ENCODE measurements at regions not wholly inside any gene's neighbourhood (a gene's known extent, or its start where the extent isn't known, plus 50 kb on each side); places are given as distances from the start of the nearest gene placed in this dataset.

DNA sequence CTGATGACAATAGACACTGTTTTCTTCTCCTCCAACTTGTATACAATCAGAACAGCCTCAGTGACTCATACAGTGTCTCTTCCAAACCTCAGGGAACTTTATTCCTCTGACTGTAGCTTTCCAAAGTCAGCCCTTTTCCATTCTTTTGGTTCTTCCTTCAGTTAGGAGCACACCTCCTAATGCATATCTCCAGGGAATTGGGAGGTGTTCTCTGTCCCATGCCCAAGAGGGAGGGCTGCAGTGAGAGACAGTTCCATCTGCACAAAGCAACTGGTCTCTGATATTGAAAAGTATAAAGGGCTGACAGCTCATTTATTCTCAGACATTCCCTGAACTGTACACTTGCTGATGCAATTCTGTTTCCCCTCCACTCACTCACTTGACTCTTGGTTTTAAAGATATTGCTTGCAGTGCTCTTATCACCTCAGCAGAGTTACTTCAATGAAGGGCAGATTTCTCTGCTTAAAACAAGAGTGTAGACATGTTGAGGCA lies 337.8 kb upstream of the TBC1D5 start:
- no peaks in the 10 kb centered on the region for H3K4me1 ChIP-seq (ENCODE audit: insufficient read depth, low read length)
- H3K9me3 Mint-ChIP-seq = no peaks in the 10 kb centered on the region
- no peak overlapping the region for H4K8ac ChIP-seq (replicated peaks; ENCODE audit: insufficient read length, low read depth, low read length)

More for the DNA sequence above, 337.8 kb upstream of the TBC1D5 start:
- no peaks in the 10 kb centered on the region; the same call in 1 of the 2 replicates for H3K79me2 ChIP-seq (ENCODE audit: insufficient read depth, low read length)
- H2BK12ac ChIP-seq (ENCODE audit: insufficient read length, low read depth, low read length) = no peak overlapping the region
- H3T11ph ChIP-seq (ENCODE audit: low read length) = no peak overlapping the region
- Mint-ChIP-seq H3K27me3 (ENCODE audit: low read depth) (no peaks in the 10 kb centered on the region), H3K27ac (no peak overlapping the region), H3K4me3 (no peak overlapping the region), H3K4me1 (peaks cover 1 to 2% of the 10 kb centered on the region in 2 experiments), H3K36me3 (ENCODE audit: insufficient read depth in 1 of 3, low read depth in 3 of 3) (peaks cover 0 to 11% (median 0%) of the 10 kb centered on the region in 3 experiments; a peak in 2 of 7 replicates)
- H3K56ac ChIP-seq (ENCODE audit: insufficient read length, low read depth, low read length) = no peak overlapping the region
- no peaks in the 10 kb centered on the region for H3K9me3 ChIP-seq (ENCODE audit: control insufficient read depth, low read depth, low read length)
- no peaks in the 10 kb centered on the region for H3K79me1 ChIP-seq (ENCODE audit: insufficient read depth, low read depth, low read length, poor library complexity, severe bottlenecking)
- H3K18ac ChIP-seq (ENCODE audit: insufficient read length, low read depth, low read length) = no peak overlapping the region
- no peak overlapping the region for H2BK5ac ChIP-seq (ENCODE audit: insufficient read length, low read length)
- no peaks in the 10 kb centered on the region for H4K20me1 ChIP-seq (ENCODE audit: control insufficient read depth, insufficient read depth, insufficient read length)
- no peaks in the 10 kb centered on the region for H3K23me2 ChIP-seq (ENCODE audit: insufficient read length, low read depth, low read length, poor library complexity, severe bottlenecking)
- H3K4me2 ChIP-seq (ENCODE audit: insufficient read depth, insufficient read length, low read length) = no peak overlapping the region
- H2BK15ac ChIP-seq (ENCODE audit: low read depth, low read length) = no peak overlapping the region
- no peak overlapping the region for H3K27ac ChIP-seq (ENCODE audit: insufficient read length, low read depth, low read length)
- no peaks in the 10 kb centered on the region for H3K27me3 ChIP-seq (ENCODE audit: insufficient read depth, low read length)
- no peak overlapping the region for H2BK20ac ChIP-seq (ENCODE audit: low read depth, low read length, poor library complexity, severe bottlenecking)
- H2BK120ac ChIP-seq (ENCODE audit: low read depth, low read length, poor library complexity, severe bottlenecking) = no peak overlapping the region
- no peak for DNase-seq
- no peak overlapping the region for H3K23ac ChIP-seq (ENCODE audit: insufficient read length, low read depth, low read length)
- no peak overlapping the region for H3K9ac ChIP-seq (ENCODE audit: extremely low read depth, insufficient read length, low read length)
- H4K91ac ChIP-seq (ENCODE audit: insufficient read length, low read depth, low read length) = no peak overlapping the region
- H3K14ac ChIP-seq (ENCODE audit: insufficient read depth, low read length) = no peak overlapping the region
- H3K4ac ChIP-seq (ENCODE audit: low read depth, low read length) = no peak overlapping the region
- TF ChIP-seq CTCF (conservative IDR thresholded peaks at IDR 0.05) = no peak
- H2AK5ac ChIP-seq (ENCODE audit: insufficient read length, low read length) = no peak overlapping the region
- no peak overlapping the region for H2AFZ ChIP-seq (ENCODE audit: low read length)
- no peak overlapping the region for H4K5ac ChIP-seq (ENCODE audit: insufficient read length, low read depth, low read length)
